Left ventricle myocardium inferior (tissue), 1 donor: ENCODE measurements at regions not wholly inside any gene's neighbourhood (a gene's known extent, or its start where the extent isn't known, plus 50 kb on each side); places are given as distances from the start of the nearest gene placed in this dataset.
"Not testable (repeated sequence)": the region's sequence is repeated elsewhere in the genome, so short reads cannot be mapped to it uniquely, and the experiment has no call there.

ENCODE experiments used
- DNase-seq: peaks from one replicate; pipeline ENCODE4 v3.0.0-alpha.2; 2020
- H3K27ac ChIP-seq: fragments of 200-600 bp; replicated peaks from 2 replicates; pipeline ENCODE4 v1.8.0; 2021
- H3K27me3 ChIP-seq: fragments of 200-600 bp; 2 replicates; pipeline ENCODE4 v1.8.0; 2021; ENCODE audit warnings: low read depth
- H3K36me3 ChIP-seq: fragments of 200-600 bp; 2 replicates; pipeline ENCODE4 v1.8.0; 2021
- H3K4me1 ChIP-seq: fragments of 200-600 bp; 2 replicates; pipeline ENCODE4 v1.8.0; 2021
- H3K4me3 ChIP-seq: fragments of 200-600 bp; 2 replicates; pipeline ENCODE4 v1.8.0; 2021; ENCODE audit warnings: mild to moderate bottlenecking, moderate library complexity
- H3K9me3 ChIP-seq: fragments of 200-600 bp; replicated peaks from 2 replicates; pipeline ENCODE4 v1.8.0; 2021
- CTCF ChIP-seq: fragments of 200-600 bp; IDR thresholded peaks from 2 replicates; pipeline ENCODE4 v1.8.0; 2021; ENCODE audit warnings: antibody characterized with exemption, mild to moderate bottlenecking, borderline replicate concordance
- intact Hi-C: fragments of 100-400 bp; cut with micrococcal nuclease; formaldehyde crosslinking; loops from one replicate; pipeline ENCODE4 v1.11.0; 2022
- donor health status: DM: no; HTN: yes; CAD: no; lungs with severe emphysema.

- no peak for TF ChIP-seq CTCF
- H3K4me1 ChIP-seq, result no peaks in the 10 kb centered on the region
- DNase-seq, result no peak
- H3K9me3 ChIP-seq, result no peaks in the 10 kb centered on the region
- intact Hi-C loops, result no loop called here
- H3K27me3 ChIP-seq, result no peaks in the 10 kb centered on the region
- H3K36me3 ChIP-seq, result no peaks in the 10 kb centered on the region
- no peak overlapping the region for H3K4me3 ChIP-seq
- no peak overlapping the region for H3K27ac ChIP-seq
Measured at GRCh38 chr10:106025208-106025811, 1139.2 kb downstream of the SORCS1 start.

GRCh38 chr10:106023329-106023728, 1141.2 kb downstream of the SORCS1 start:
- TF ChIP-seq CTCF, result no peak
- H3K4me3 ChIP-seq, result no peak overlapping the region
- no peak overlapping the region for H3K27ac ChIP-seq
- H3K9me3 ChIP-seq, result no peaks in the 10 kb centered on the region
- no peaks in the 10 kb centered on the region for H3K27me3 ChIP-seq
- DNase-seq, result no peak
- intact Hi-C loops, result no loop called here
- no peaks in the 10 kb centered on the region for H3K4me1 ChIP-seq
- H3K36me3 ChIP-seq, result no peaks in the 10 kb centered on the region

- H3K27ac ChIP-seq, H3K4me3 ChIP-seq, intact Hi-C loops, H3K4me1 ChIP-seq, H3K9me3 ChIP-seq, H3K27me3 ChIP-seq, H3K36me3 ChIP-seq, DNase-seq: not testable (repeated sequence)
Measured at GRCh38 chr10:106019559-106019958, 1144.9 kb downstream of the SORCS1 start.

GRCh38 chr10:106015369-106016199, 1148.9 kb downstream of the SORCS1 start:
- H3K27ac ChIP-seq, intact Hi-C loops, H3K4me3 ChIP-seq, DNase-seq, H3K27me3 ChIP-seq, H3K36me3 ChIP-seq, H3K4me1 ChIP-seq: not testable (repeated sequence)
- peaks cover 20% of the 10 kb centered on the region for H3K9me3 ChIP-seq

GRCh38 chr10:106011250-106011649, 1153.3 kb downstream of the SORCS1 start:
- Histone ChIP-seq H3K27ac (no peak overlapping the region), H3K27me3 (no peaks in the 10 kb centered on the region), H3K4me1 (no peaks in the 10 kb centered on the region), H3K9me3 (peaks cover 20% of the 10 kb centered on the region), H3K36me3 (no peaks in the 10 kb centered on the region), H3K4me3 (no peak overlapping the region)
- no peak for TF ChIP-seq CTCF
- intact Hi-C loops, result no loop called here
- DNase-seq, result no peak

- no peaks in the 10 kb centered on the region for H3K36me3 ChIP-seq
- H3K4me3 ChIP-seq, result no peak overlapping the region
- DNase-seq, result no peak
- H3K9me3 ChIP-seq, result no peaks in the 10 kb centered on the region
- no peak overlapping the region for H3K27ac ChIP-seq
- no peak for TF ChIP-seq CTCF
- intact Hi-C loops, result no loop called here
- no peaks in the 10 kb centered on the region for H3K4me1 ChIP-seq
- H3K27me3 ChIP-seq, result no peaks in the 10 kb centered on the region
Measured at GRCh38 chr10:106000721-106001120, 1163.8 kb downstream of the SORCS1 start.
